Fibroblast of lung (primary cell): ENCODE measurements at regions not wholly inside any gene's neighbourhood (a gene's known extent, or its start where the extent isn't known, plus 50 kb on each side); places are given as distances from the start of the nearest gene placed in this dataset.

Experiments
- EZH2 ChIP-seq: IDR thresholded peaks from 2 replicates; pipeline ENCODE4 v1.5.1; 2012; ENCODE audit warnings: low read length, control low read depth, mild to moderate bottlenecking; ENCODE audit errors: missing control alignments
- TF ChIP-seq, protein P1 (sequence below), 2 donors: IDR thresholded peaks in 1 of 2; conservative IDR thresholded peaks in 1 of 2; 1 replicate in 1 of 2; 2 replicates in 1 of 2; pipeline ENCODE4 v1.5.1; 2011 to 2012; ENCODE audit warnings: low read length in 2 of 2, control low read depth in 1 of 2, inconsistent platforms in 1 of 2, low read depth in 1 of 2, mild to moderate bottlenecking in 1 of 2

DNA sequence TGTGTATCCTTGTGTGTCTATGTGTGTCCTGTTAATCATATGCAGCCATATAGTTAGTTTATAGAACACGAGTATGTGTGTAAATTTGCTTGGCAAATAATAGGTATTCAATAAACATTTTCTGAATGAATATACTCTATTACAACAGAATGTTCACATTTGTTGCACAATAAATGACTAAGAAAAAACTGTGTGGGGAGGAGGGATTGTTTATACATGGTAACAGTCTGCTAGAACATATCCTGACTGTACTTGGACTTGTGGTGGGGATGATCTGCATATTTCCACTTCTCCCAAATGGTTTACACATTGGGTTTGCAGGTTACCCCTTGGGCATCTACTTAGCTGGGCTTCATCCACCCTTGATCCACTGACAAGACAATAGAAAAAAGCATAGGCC is 194.6 kb downstream of the INSC start:
- TF ChIP-seq, protein P1, sequence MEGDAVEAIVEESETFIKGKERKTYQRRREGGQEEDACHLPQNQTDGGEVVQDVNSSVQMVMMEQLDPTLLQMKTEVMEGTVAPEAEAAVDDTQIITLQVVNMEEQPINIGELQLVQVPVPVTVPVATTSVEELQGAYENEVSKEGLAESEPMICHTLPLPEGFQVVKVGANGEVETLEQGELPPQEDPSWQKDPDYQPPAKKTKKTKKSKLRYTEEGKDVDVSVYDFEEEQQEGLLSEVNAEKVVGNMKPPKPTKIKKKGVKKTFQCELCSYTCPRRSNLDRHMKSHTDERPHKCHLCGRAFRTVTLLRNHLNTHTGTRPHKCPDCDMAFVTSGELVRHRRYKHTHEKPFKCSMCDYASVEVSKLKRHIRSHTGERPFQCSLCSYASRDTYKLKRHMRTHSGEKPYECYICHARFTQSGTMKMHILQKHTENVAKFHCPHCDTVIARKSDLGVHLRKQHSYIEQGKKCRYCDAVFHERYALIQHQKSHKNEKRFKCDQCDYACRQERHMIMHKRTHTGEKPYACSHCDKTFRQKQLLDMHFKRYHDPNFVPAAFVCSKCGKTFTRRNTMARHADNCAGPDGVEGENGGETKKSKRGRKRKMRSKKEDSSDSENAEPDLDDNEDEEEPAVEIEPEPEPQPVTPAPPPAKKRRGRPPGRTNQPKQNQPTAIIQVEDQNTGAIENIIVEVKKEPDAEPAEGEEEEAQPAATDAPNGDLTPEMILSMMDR (conservative IDR thresholded peaks at IDR 0.05 in 1 of 2, IDR thresholded peaks at IDR 0.05 in 1 of 2; ENCODE audit: low read depth in 1 of 2, low read length in 2 of 2), result no peak
- no peak for TF ChIP-seq EZH2
